Right cardiac atrium (tissue), 5 donors: ENCODE measurements at regions not wholly inside any gene's neighbourhood (a gene's known extent, or its start where the extent isn't known, plus 50 kb on each side); places are given as distances from the start of the nearest gene placed in this dataset.
A peak's percentile ranks its signal among the peaks of the same experiment; 100 is the strongest.
"Not testable (repeated sequence)": the region's sequence is repeated elsewhere in the genome, so short reads cannot be mapped to it uniquely, and the experiment has no call there.

ENCODE experiments used
- ATAC-seq, 2 donors: fragments of 200-7000 bp; cut with Tn5 transposase; one replicate each; pipeline versions ENCODE4 v1.8.0 to v1.9.1; 2020; ENCODE audit warnings: moderate library complexity in 2 of 2, mild to moderate bottlenecking in 1 of 2
- DNase-seq, 3 donors: peaks; one replicate each; pipeline ENCODE4 v3.0.0-alpha.2; 2020
- H3K27ac ChIP-seq: one replicate; pipeline ENCODE4 v1.5.1; 2013; ENCODE audit warnings: mild to moderate bottlenecking, low read length, control low read depth, moderate library complexity
- H3K27me3 ChIP-seq: one replicate; pipeline ENCODE4 v1.6.1; 2013; ENCODE audit not compliant: control insufficient read depth, insufficient read depth
- H3K4me1 ChIP-seq: one replicate; pipeline ENCODE4 v1.6.1; 2013; ENCODE audit warnings: low read length; ENCODE audit not compliant: control insufficient read depth, insufficient read depth
- H3K4me3 ChIP-seq: one replicate; pipeline ENCODE4 v1.5.1; 2013; ENCODE audit warnings: low read length, control low read depth
- H3K9me3 ChIP-seq: one replicate; pipeline ENCODE4 v1.6.1; 2013; ENCODE audit warnings: low read length; ENCODE audit not compliant: control insufficient read depth
- WGBS: extraction: QIAGEN DNeasy Blood & Tissue Kit; methylation state at CpG from one replicate; pipeline ENCODE4 v1.1.7; 2013; 5-methylcytosine and 5-hydroxymethylcytosine counted together
- intact Hi-C, 4 donors: fragments of 100-400 bp; cut with DNase I; formaldehyde crosslinking; loops; one replicate each; pipeline versions ENCODE4 v1.11.0 to v1.14.0; 2022 to 2023
- donor health status: healthy with polysubstance abuse.
- donor health status: DM: no; HTN: yes; CAD: no.
- donor health status: DM: no; HTN: no; CAD: no.
- donor health status: DM: no; HTN: yes; CAD: no; lungs with severe emphysema.
- donor health status: DM: yes; HTN: yes; CAD: no.

- peaks cover 1% of the 10 kb centered on the region for H3K4me1 ChIP-seq
- WGBS: 13% methylated on average over 1 of the region's 1 CpG
- H3K4me3 ChIP-seq: no peak overlapping the region
- ATAC-seq: peak; percentile 57 to 71
- H3K27me3 ChIP-seq: no peaks in the 10 kb centered on the region
- DNase-seq: no peak
- no peaks in the 10 kb centered on the region for H3K9me3 ChIP-seq
- H3K27ac ChIP-seq: no peak overlapping the region
- intact Hi-C loops: no loop called here
Observed at GRCh38 chr3:8001307-8001706, 500.3 kb upstream of the LMCD1 start.

- intact Hi-C loops: no loop called here
- peak; percentile 34 to 73 (median 68) for DNase-seq
- no peak overlapping the region for H3K27ac ChIP-seq
Observed at GRCh38 chr3:8001712-8002111, 499.9 kb upstream of the LMCD1 start.

GRCh38 chr3:8011902-8012301, 489.7 kb upstream of the LMCD1 start:
- 90% methylated on average over 3 of the region's 3 CpGs for WGBS
- DNase-seq: no peak
- Histone ChIP-seq H3K27ac (no peak overlapping the region), H3K27me3 (no peaks in the 10 kb centered on the region), H3K4me3 (no peak overlapping the region), H3K4me1 (no peaks in the 10 kb centered on the region), H3K9me3 (no peaks in the 10 kb centered on the region)
- no peak for ATAC-seq
- intact Hi-C loops: no loop called here

More at GRCh38 chr3:8001712-8002111, 499.9 kb upstream of the LMCD1 start:
- ATAC-seq: peak; percentile 89 to 96
- Histone ChIP-seq H3K27me3 (no peaks in the 10 kb centered on the region), H3K4me1 (peaks cover 1% of the 10 kb centered on the region), H3K9me3 (no peaks in the 10 kb centered on the region), H3K4me3 (no peak overlapping the region)
- WGBS: 37% methylated on average over 6 of the region's 6 CpGs

- H3K9me3 ChIP-seq: no peaks in the 10 kb centered on the region
- intact Hi-C loops: no loop called here
- H3K4me3 ChIP-seq: no peak overlapping the region
- H3K27me3 ChIP-seq: no peaks in the 10 kb centered on the region
- 66% methylated on average over 7 of the region's 7 CpGs for WGBS
- ATAC-seq (no peak), DNase-seq (no peak)
- H3K4me1 ChIP-seq: no peaks in the 10 kb centered on the region
- H3K27ac ChIP-seq: no peak overlapping the region
Observed at GRCh38 chr3:8020047-8020841, 481.4 kb upstream of the LMCD1 start.

- 73% methylated on average over 1 of the region's 1 CpG for WGBS
- no peaks in the 10 kb centered on the region for H3K9me3 ChIP-seq
- H3K27me3 ChIP-seq: no peaks in the 10 kb centered on the region
- H3K4me1 ChIP-seq: no peaks in the 10 kb centered on the region
- H3K4me3 ChIP-seq: no peak overlapping the region
- DNase-seq (no peak), ATAC-seq (no peak)
- no peak overlapping the region for H3K27ac ChIP-seq
- intact Hi-C loops: no loop called here
Observed at GRCh38 chr3:8027954-8028353, 473.7 kb upstream of the LMCD1 start.

GRCh38 chr3:8050283-8050682, 451.3 kb upstream of the LMCD1 start:
- no peak for ATAC-seq
- no peak overlapping the region for H3K27ac ChIP-seq

GRCh38 chr3:8052659-8053058, 449.0 kb upstream of the LMCD1 start:
- Histone ChIP-seq H3K4me3 (no peak overlapping the region), H3K27ac (no peak overlapping the region), H3K27me3 (no peaks in the 10 kb centered on the region), H3K4me1 (peaks cover 6% of the 10 kb centered on the region), H3K9me3 (no peaks in the 10 kb centered on the region)
- ATAC-seq (peak in 1 of 2 donors; percentile 69), DNase-seq (peak in 2 of 3 donors; percentile 11 to 40)
- intact Hi-C loops: no loop called here
- 33% methylated on average over 7 of the region's 7 CpGs for WGBS

More at GRCh38 chr3:8050283-8050682, 451.3 kb upstream of the LMCD1 start:
- Histone ChIP-seq H3K9me3 (no peaks in the 10 kb centered on the region), H3K27me3 (no peaks in the 10 kb centered on the region), H3K4me3 (no peak overlapping the region), H3K4me1 (peaks cover 6% of the 10 kb centered on the region)
- intact Hi-C loops: no loop called here
- DNase-seq: no peak
- 74% methylated on average over 2 of the region's 2 CpGs for WGBS

- intact Hi-C loops, H3K27ac ChIP-seq, H3K4me1 ChIP-seq, ATAC-seq, DNase-seq, H3K27me3 ChIP-seq, H3K9me3 ChIP-seq, H3K4me3 ChIP-seq: not testable (repeated sequence)
- 87% methylated on average over 9 of the region's 9 CpGs for WGBS
Observed at GRCh38 chr3:8068135-8068534, 433.5 kb upstream of the LMCD1 start.

GRCh38 chr3:8069471-8069870, 432.2 kb upstream of the LMCD1 start:
- Histone ChIP-seq H3K27me3 (no peaks in the 10 kb centered on the region), H3K9me3 (no peaks in the 10 kb centered on the region), H3K27ac (no peak overlapping the region), H3K4me1 (no peaks in the 10 kb centered on the region), H3K4me3 (no peak overlapping the region)
- no peak for DNase-seq
- WGBS: 67% methylated on average over 1 of the region's 1 CpG
- ATAC-seq: no peak
- intact Hi-C loops: no loop called here

GRCh38 chr3:8070011-8070410, 431.6 kb upstream of the LMCD1 start:
- intact Hi-C loops: no loop called here
- Histone ChIP-seq H3K9me3 (no peaks in the 10 kb centered on the region), H3K27me3 (no peaks in the 10 kb centered on the region), H3K27ac (no peak overlapping the region), H3K4me1 (no peaks in the 10 kb centered on the region), H3K4me3 (no peak overlapping the region)
- ATAC-seq (no peak), DNase-seq (no peak)

- 91% methylated on average over 3 of the region's 3 CpGs for WGBS
- DNase-seq, ATAC-seq: not testable (repeated sequence)
Observed at GRCh38 chr3:8074740-8075139, 426.9 kb upstream of the LMCD1 start.

GRCh38 chr3:8077126-8077525, 424.5 kb upstream of the LMCD1 start:
- DNase-seq (no peak), ATAC-seq (no peak)
- intact Hi-C loops: no loop called here
- 81% methylated on average over 1 of the region's 1 CpG for WGBS
- no peaks in the 10 kb centered on the region for H3K4me1 ChIP-seq
- H3K27ac ChIP-seq: no peak overlapping the region
- no peaks in the 10 kb centered on the region for H3K27me3 ChIP-seq
- H3K9me3 ChIP-seq: no peaks in the 10 kb centered on the region
- no peak overlapping the region for H3K4me3 ChIP-seq

More at GRCh38 chr3:8074740-8075139, 426.9 kb upstream of the LMCD1 start:
- H3K4me3 ChIP-seq, H3K27ac ChIP-seq, intact Hi-C loops, H3K4me1 ChIP-seq, H3K9me3 ChIP-seq, H3K27me3 ChIP-seq: not testable (repeated sequence)
